GM21360 (cell line): ENCODE measurements at regions not wholly inside any gene's neighbourhood (a gene's known extent, or its start where the extent isn't known, plus 50 kb on each side); places are given as distances from the start of the nearest gene placed in this dataset.
"Not testable (repeated sequence)": the region's sequence is repeated elsewhere in the genome, so short reads cannot be mapped to it uniquely, and the experiment has no call there.

ENCODE experiments used
- ATAC-seq: cut with Tn5 transposase; IDR thresholded peaks from one replicate; pipeline ENCODE4 v1.9.1; 2021; ENCODE audit warnings: mild to moderate bottlenecking, moderate library complexity; ENCODE audit not compliant: unreplicated experiment

- ATAC-seq: no peak
These were observed 402.2 kb upstream of the TCF4 start for GRCh38 chr18:55990186-55990585.

- ATAC-seq: no peak
These were observed 400.5 kb upstream of the TCF4 start for GRCh38 chr18:55988537-55988936.

GRCh38 chr18:55983433-55983832, 395.4 kb upstream of the TCF4 start:
- ATAC-seq: no peak

- ATAC-seq: no peak
These were observed 395.0 kb upstream of the TCF4 start for GRCh38 chr18:55982992-55983391.

GRCh38 chr18:55981712-55982475, 393.9 kb upstream of the TCF4 start:
- no peak for ATAC-seq

GRCh38 chr18:55974521-55974920, 386.5 kb upstream of the TCF4 start:
- ATAC-seq: no peak

- ATAC-seq: no peak
These were observed 380.6 kb upstream of the TCF4 start for GRCh38 chr18:55968550-55968949.

- ATAC-seq: no peak
These were observed 379.0 kb upstream of the TCF4 start for GRCh38 chr18:55967019-55967418.

GRCh38 chr18:55964171-55964570, 376.2 kb upstream of the TCF4 start:
- ATAC-seq: no peak

GRCh38 chr18:55953326-55953725, 365.3 kb upstream of the TCF4 start:
- ATAC-seq: no peak

GRCh38 chr18:55951738-55952137, 363.7 kb upstream of the TCF4 start:
- ATAC-seq: not testable (repeated sequence)

GRCh38 chr18:55950379-55951166, 362.6 kb upstream of the TCF4 start:
- no peak for ATAC-seq

GRCh38 chr18:55934821-55935220, 346.8 kb upstream of the TCF4 start:
- ATAC-seq: no peak

- no peak for ATAC-seq
These were observed 344.7 kb upstream of the TCF4 start for GRCh38 chr18:55932675-55933074.

- ATAC-seq: no peak
These were observed 339.8 kb upstream of the TCF4 start for GRCh38 chr18:55927831-55928230.

GRCh38 chr18:55925772-55926171, 337.8 kb upstream of the TCF4 start:
- no peak for ATAC-seq

- ATAC-seq: no peak
These were observed 332.1 kb upstream of the TCF4 start for GRCh38 chr18:55920063-55920462.

- ATAC-seq: no peak
These were observed 330.5 kb upstream of the TCF4 start for GRCh38 chr18:55918444-55918843.

- no peak for ATAC-seq
These were observed 324.9 kb upstream of the TCF4 start for GRCh38 chr18:55912919-55913318.

- no peak for ATAC-seq
These were observed 324.1 kb upstream of the TCF4 start for GRCh38 chr18:55912071-55912470.

GRCh38 chr18:55910296-55910695, 322.3 kb upstream of the TCF4 start:
- no peak for ATAC-seq

- no peak for ATAC-seq
These were observed 320.9 kb upstream of the TCF4 start for GRCh38 chr18:55908901-55909366.
